ENCODE measurements at regions not wholly inside any gene's neighbourhood (a gene's known extent, or its start where the extent isn't known, plus 50 kb on each side); places are given as distances from the start of the nearest gene placed in this dataset.

DNA sequence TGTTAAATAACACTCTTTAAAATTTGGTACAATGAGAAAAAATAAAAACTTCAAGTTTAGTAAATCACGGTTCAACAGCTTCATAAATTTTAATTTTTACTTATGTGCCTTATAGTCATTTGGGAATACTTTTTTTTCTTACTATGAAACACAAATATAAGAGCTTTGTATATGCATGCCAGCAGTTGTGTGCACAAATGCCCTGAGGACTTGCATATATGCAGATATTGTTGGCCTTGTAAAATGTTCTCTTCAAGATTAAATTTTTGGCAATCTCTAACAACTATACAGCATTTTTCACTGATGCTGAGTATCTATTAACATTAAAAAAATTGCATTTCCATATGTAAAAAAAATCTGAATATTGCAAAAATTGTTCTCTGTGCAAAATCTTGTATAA lies 458.7 kb upstream of the BRINP3 start:
- TF ChIP-seq POLR2A (IDR thresholded peaks at IDR 0.05) (no peak), CTCF (IDR thresholded peaks at IDR 0.05) (no peak)

Data from suprapubic skin (tissue), 3 donors.